Fibroblast of skin of left biceps (primary cell): ENCODE measurements at regions not wholly inside any gene's neighbourhood (a gene's known extent, or its start where the extent isn't known, plus 50 kb on each side); places are given as distances from the start of the nearest gene placed in this dataset.
A peak's percentile ranks its signal among the peaks of the same experiment; 100 is the strongest.

ENCODE experiments used
- DNase-seq, 2 experiments: peaks; one replicate each; pipeline ENCODE4 v3.0.0-alpha.2; 2013; ENCODE audit warnings: low read depth in 2 of 2

- no peak for DNase-seq
Measured at GRCh38 chr2:177058747-177059146, 153.8 kb upstream of the HNRNPA3 start.

GRCh38 chr2:177059293-177059692 is 153.3 kb upstream of the HNRNPA3 start:
- DNase-seq = no peak

- DNase-seq = no peak
Measured at GRCh38 chr2:177063331-177063730, 149.3 kb upstream of the HNRNPA3 start.

GRCh38 chr2:177064422-177064821 is 148.2 kb upstream of the HNRNPA3 start:
- DNase-seq = no peak

GRCh38 chr2:177068967-177069366 is 143.6 kb upstream of the HNRNPA3 start:
- no peak for DNase-seq

GRCh38 chr2:177072090-177072489 is 140.5 kb upstream of the HNRNPA3 start:
- DNase-seq = peak in 1 of 2 experiments; percentile 35

GRCh38 chr2:177073611-177074010 is 139.0 kb upstream of the HNRNPA3 start:
- DNase-seq = no peak

- DNase-seq = no peak
Measured at GRCh38 chr2:177074099-177074710, 138.4 kb upstream of the HNRNPA3 start.

- DNase-seq = no peak
Measured at GRCh38 chr2:177075254-177075653, 137.3 kb upstream of the HNRNPA3 start.

GRCh38 chr2:177076636-177077179 is 135.9 kb upstream of the HNRNPA3 start:
- DNase-seq = no peak

- no peak for DNase-seq
Measured at GRCh38 chr2:177077778-177078177, 134.8 kb upstream of the HNRNPA3 start.

GRCh38 chr2:177078416-177078815 is 134.2 kb upstream of the HNRNPA3 start:
- DNase-seq = no peak

- DNase-seq = no peak
Measured at GRCh38 chr2:177078855-177079254, 133.7 kb upstream of the HNRNPA3 start.

GRCh38 chr2:177080746-177081284 is 131.8 kb upstream of the HNRNPA3 start:
- no peak for DNase-seq

GRCh38 chr2:177084607-177085006 is 128.0 kb upstream of the HNRNPA3 start:
- no peak for DNase-seq

- no peak for DNase-seq
Measured at GRCh38 chr2:177088529-177088928, 124.1 kb upstream of the HNRNPA3 start.

GRCh38 chr2:177090967-177091366 is 121.6 kb upstream of the HNRNPA3 start:
- no peak for DNase-seq

- DNase-seq = no peak
Measured at GRCh38 chr2:177093371-177093770, 119.2 kb upstream of the HNRNPA3 start.

GRCh38 chr2:177098001-177098613 is 114.5 kb upstream of the HNRNPA3 start:
- no peak for DNase-seq

GRCh38 chr2:177101930-177102329 is 110.7 kb upstream of the HNRNPA3 start:
- no peak for DNase-seq

- DNase-seq = no peak
Measured at GRCh38 chr2:177106212-177106611, 106.4 kb upstream of the HNRNPA3 start.

GRCh38 chr2:177108890-177109289 is 103.7 kb upstream of the HNRNPA3 start:
- no peak for DNase-seq

- no peak for DNase-seq
Measured at GRCh38 chr2:177114712-177115111, 97.9 kb upstream of the HNRNPA3 start.
